Nephron (organoid): ENCODE measurements at regions not wholly inside any gene's neighbourhood (a gene's known extent, or its start where the extent isn't known, plus 50 kb on each side); places are given as distances from the start of the nearest gene placed in this dataset.

ENCODE experiments used
- H3K27ac Mint-ChIP-seq, 3 experiments: 2 replicates each; pipeline ENCODE4 v1.8.0; 2020; ENCODE audit warnings: mixed read lengths in 3 of 3, mild to moderate bottlenecking in 2 of 3, moderate library complexity in 1 of 3
- H3K27me3 Mint-ChIP-seq: 2 replicates; pipeline ENCODE4 v1.8.0; 2021; ENCODE audit warnings: low read depth, mild to moderate bottlenecking, moderate library complexity, mixed read lengths
- H3K36me3 Mint-ChIP-seq: 2 replicates; pipeline ENCODE4 v1.8.0; 2020; ENCODE audit warnings: low read depth, mixed read lengths
- H3K4me1 Mint-ChIP-seq: 2 replicates; pipeline ENCODE4 v1.8.0; 2020; ENCODE audit warnings: mixed read lengths
- H3K4me3 Mint-ChIP-seq, 3 experiments: 2 replicates each; pipeline ENCODE4 v1.8.0; 2020; ENCODE audit warnings: mild to moderate bottlenecking in 3 of 3, mixed read lengths in 3 of 3, moderate library complexity in 2 of 3
- H3K9me3 Mint-ChIP-seq: 2 replicates; pipeline ENCODE4 v1.8.0; 2020; ENCODE audit warnings: mixed read lengths
- TF ChIP-seq, protein P1 (sequence below), 3 experiments: fragments of 200-600 bp; sonication (generic); IDR thresholded peaks; one replicate each; pipeline ENCODE4 v1.5.0; 2021; ENCODE audit warnings: antibody characterized with exemption in 3 of 3; ENCODE audit not compliant: unreplicated experiment in 3 of 3

DNA sequence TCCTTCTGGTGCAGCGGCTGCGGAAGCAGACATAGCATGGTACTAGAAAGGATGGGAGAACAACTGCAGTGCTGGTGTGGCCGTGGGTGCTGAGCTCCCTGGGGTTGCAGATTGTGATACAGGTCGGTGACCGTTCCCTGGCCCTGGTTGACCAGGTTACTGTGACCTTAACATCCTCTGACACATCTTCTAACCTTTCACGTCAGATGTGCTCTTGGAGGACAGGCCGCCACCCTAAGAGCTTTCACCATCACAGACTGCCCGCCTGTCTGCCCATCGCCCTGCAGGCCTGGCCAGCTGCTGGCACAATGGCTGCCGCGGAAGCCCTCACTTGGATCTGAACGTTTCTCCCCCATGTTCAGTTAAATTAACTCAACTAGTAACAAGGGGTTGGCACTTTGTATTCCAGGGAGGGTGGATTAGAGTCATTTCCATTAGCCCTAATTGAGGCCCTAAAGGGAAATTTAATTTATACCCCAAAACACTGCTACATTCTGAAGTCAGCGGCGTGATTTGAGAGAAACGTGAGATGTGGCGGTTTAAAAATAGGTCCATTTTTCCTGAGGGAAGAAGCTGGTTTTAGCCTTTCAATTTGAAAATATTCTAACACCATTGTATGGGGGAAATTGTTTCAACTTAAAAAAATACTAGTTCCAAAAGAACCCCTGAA, 443.9 kb upstream of the CDH4 start:
- no peak overlapping the region for H3K4me3 Mint-ChIP-seq
- H3K9me3 Mint-ChIP-seq = peaks cover 10% of the 10 kb centered on the region
- H3K4me1 Mint-ChIP-seq = peaks cover 10% of the 10 kb centered on the region
- no peak overlapping the region for H3K27ac Mint-ChIP-seq
- no peaks in the 10 kb centered on the region for H3K36me3 Mint-ChIP-seq
- TF ChIP-seq, protein P1, sequence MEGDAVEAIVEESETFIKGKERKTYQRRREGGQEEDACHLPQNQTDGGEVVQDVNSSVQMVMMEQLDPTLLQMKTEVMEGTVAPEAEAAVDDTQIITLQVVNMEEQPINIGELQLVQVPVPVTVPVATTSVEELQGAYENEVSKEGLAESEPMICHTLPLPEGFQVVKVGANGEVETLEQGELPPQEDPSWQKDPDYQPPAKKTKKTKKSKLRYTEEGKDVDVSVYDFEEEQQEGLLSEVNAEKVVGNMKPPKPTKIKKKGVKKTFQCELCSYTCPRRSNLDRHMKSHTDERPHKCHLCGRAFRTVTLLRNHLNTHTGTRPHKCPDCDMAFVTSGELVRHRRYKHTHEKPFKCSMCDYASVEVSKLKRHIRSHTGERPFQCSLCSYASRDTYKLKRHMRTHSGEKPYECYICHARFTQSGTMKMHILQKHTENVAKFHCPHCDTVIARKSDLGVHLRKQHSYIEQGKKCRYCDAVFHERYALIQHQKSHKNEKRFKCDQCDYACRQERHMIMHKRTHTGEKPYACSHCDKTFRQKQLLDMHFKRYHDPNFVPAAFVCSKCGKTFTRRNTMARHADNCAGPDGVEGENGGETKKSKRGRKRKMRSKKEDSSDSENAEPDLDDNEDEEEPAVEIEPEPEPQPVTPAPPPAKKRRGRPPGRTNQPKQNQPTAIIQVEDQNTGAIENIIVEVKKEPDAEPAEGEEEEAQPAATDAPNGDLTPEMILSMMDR (IDR thresholded peaks at IDR 0.05; ENCODE audit: unreplicated experiment in 3 of 3) = no peak
- peaks cover 10% of the 10 kb centered on the region for H3K27me3 Mint-ChIP-seq

DNA sequence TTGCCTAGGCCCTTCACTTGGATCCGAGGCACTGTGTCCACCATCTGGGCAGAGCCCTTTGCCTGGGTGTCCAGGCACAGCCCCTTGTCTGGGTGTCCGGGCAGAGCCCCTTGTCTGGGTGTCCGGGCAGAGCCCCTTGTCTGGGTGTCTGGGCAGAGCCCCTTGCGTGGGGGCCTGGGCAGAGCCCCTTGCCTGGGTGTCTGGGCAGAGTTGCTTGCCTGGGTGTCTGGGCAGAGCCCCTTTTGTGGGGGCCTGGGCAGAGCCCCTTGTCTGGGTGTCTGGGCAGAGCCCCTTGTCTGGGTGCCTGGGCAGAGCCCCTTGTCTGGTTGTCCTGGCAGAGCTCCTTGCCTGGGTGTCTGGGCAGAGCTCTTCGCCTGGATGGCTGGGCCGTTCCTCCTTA, 443.4 kb upstream of the CDH4 start:
- Mint-ChIP-seq H3K27ac (no peak overlapping the region), H3K36me3 (no peaks in the 10 kb centered on the region), H3K4me1 (peaks cover 10% of the 10 kb centered on the region), H3K4me3 (no peak overlapping the region), H3K27me3 (peaks cover 10% of the 10 kb centered on the region), H3K9me3 (peaks cover 10% of the 10 kb centered on the region)
- TF ChIP-seq, protein P1 (IDR thresholded peaks at IDR 0.05; ENCODE audit: unreplicated experiment in 3 of 3) = no peak

DNA sequence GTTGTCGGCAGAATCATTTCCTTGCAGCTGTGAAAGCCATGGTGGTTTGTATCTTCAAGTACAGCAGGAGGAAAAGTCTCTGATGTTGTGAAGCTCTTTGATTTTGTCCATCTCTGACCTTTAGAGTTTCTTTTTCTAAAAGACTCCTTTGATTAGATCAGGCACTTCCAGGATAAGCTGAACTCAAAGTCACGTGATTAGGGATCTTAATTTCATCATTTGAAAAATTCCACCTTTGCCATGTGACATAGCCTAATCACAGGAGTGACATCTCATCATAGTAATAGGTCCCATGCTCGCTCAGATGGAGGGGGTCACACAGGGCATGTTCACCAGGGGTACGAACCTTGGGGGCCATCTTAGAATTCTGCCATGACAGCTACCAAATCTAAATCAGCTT, 441.5 kb upstream of the CDH4 start:
- Mint-ChIP-seq H3K36me3 (no peaks in the 10 kb centered on the region), H3K27ac (no peak overlapping the region), H3K4me3 (no peak overlapping the region), H3K9me3 (peaks cover 10% of the 10 kb centered on the region), H3K27me3 (peaks cover 7% of the 10 kb centered on the region), H3K4me1 (no peaks in the 10 kb centered on the region)
- TF ChIP-seq, protein P1 (IDR thresholded peaks at IDR 0.05; ENCODE audit: unreplicated experiment in 3 of 3) = no peak

DNA sequence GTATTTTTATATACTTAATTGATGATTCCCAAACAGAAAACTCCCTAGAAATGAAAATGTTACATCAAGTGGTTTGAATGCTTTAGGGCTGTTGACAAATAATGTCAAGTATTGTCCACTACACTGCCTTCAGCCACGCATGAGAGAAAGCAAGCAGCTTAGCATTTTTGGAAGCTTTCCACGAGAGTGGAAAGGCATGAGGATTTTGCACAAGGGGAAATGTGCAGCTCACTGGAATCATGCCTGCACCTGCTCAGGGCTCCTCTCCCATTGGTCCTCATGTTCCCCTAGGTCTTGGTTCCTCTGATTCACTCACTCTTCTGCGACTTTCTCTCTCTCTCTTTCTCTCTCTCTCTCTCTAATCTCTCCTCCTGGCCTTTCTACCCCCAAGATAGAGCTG, 439.5 kb upstream of the CDH4 start:
- Mint-ChIP-seq H3K9me3 (peaks cover 8% of the 10 kb centered on the region), H3K36me3 (no peaks in the 10 kb centered on the region), H3K27me3 (peaks cover 14% of the 10 kb centered on the region), H3K27ac (no peak overlapping the region), H3K4me3 (no peak overlapping the region), H3K4me1 (no peaks in the 10 kb centered on the region)
- TF ChIP-seq, protein P1 (IDR thresholded peaks at IDR 0.05; ENCODE audit: unreplicated experiment in 3 of 3) = no peak

DNA sequence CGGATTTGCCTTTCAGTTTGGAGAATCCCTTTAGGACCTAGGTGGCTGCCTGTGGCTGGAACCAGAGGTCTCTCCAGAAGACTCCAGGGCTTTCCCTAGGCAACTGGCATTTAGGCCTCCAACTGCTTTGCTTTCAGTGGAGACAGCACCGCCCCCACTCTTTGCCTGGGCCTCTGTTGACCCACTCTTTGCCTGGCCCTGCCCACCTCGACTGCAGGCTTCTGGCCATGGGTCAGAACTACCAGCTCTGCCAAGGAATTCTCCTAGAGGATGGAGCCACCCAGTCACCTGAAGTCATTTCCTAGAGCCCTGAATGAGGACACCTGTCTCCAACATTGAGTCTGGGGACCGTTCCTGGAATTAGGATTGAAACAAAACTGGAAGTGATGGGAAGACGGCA, 439.0 kb upstream of the CDH4 start:
- TF ChIP-seq, protein P1 (IDR thresholded peaks at IDR 0.05; ENCODE audit: unreplicated experiment in 3 of 3) = no peak
- Mint-ChIP-seq H3K27me3 (peaks cover 16% of the 10 kb centered on the region), H3K9me3 (peaks cover 8% of the 10 kb centered on the region), H3K36me3 (no peaks in the 10 kb centered on the region), H3K27ac (no peak overlapping the region), H3K4me3 (no peak overlapping the region), H3K4me1 (no peaks in the 10 kb centered on the region)

DNA sequence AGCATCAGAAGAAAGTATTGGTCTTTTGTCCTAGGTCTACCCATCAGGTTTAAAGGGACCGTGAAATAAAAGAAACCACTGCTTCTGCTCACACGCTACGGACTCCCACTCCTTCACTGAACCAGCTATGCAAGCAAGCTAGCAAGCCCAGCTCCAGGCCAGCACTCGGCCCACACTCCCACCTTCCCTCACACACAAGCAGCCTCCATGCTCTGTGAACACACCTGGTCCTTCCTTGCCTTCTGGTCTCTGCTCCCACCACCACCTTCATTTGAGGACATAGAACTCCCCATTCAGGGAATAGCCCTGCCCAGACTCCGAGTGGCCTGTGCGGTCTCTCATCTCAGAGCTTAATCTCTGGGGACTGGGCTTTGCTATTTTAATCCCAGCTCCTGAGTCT, 436.4 kb upstream of the CDH4 start:
- Mint-ChIP-seq H3K4me3 (peak overlapping the region in 1 of 3 experiments; percentile 23), H3K27ac (no peak overlapping the region), H3K9me3 (peaks cover 8% of the 10 kb centered on the region), H3K4me1 (no peaks in the 10 kb centered on the region), H3K27me3 (peaks cover 16% of the 10 kb centered on the region), H3K36me3 (no peaks in the 10 kb centered on the region)
- TF ChIP-seq, protein P1 (IDR thresholded peaks at IDR 0.05; ENCODE audit: unreplicated experiment in 3 of 3) = no peak
